GM12864 (cell line): ENCODE measurements at regions not wholly inside any gene's neighbourhood (a gene's known extent, or its start where the extent isn't known, plus 50 kb on each side); places are given as distances from the start of the nearest gene placed in this dataset.

Experiments
- DNase-seq: peaks from one replicate; pipeline ENCODE4 v3.0.0-alpha.2; 2011; ENCODE audit warnings: low read depth
- H3K4me3 ChIP-seq: 2 replicates; pipeline ENCODE4 v1.5.1; 2011; ENCODE audit warnings: mild to moderate bottlenecking, low read depth, low read length, control low read depth
- CTCF ChIP-seq: IDR thresholded peaks from 2 replicates; pipeline ENCODE4 v1.5.1; 2011; ENCODE audit warnings: low read depth, mild to moderate bottlenecking, moderate library complexity, low read length, control low read depth, inconsistent platforms; ENCODE audit errors: missing control alignments

GRCh38 chr6:170159022-170159965, 131.6 kb downstream of the DLL1 start:
- DNase-seq: no peak
- TF ChIP-seq CTCF: no peak

GRCh38 chr6:170158296-170159021, 132.4 kb downstream of the DLL1 start:
- TF ChIP-seq CTCF: no peak
- DNase-seq: no peak
- H3K4me3 ChIP-seq: no peak overlapping the region

More at GRCh38 chr6:170159022-170159965, 131.6 kb downstream of the DLL1 start:
- no peak overlapping the region for H3K4me3 ChIP-seq

- no peak overlapping the region for H3K4me3 ChIP-seq
- no peak for DNase-seq
- TF ChIP-seq CTCF: no peak
These were observed 133.2 kb downstream of the DLL1 start for GRCh38 chr6:170157567-170158218.

- no peak overlapping the region for H3K4me3 ChIP-seq
- no peak for TF ChIP-seq CTCF
- DNase-seq: no peak
These were observed 134.2 kb downstream of the DLL1 start for GRCh38 chr6:170156448-170157375.

- no peak for DNase-seq
These were observed 135.2 kb downstream of the DLL1 start for GRCh38 chr6:170155464-170156196.

More at GRCh38 chr6:170155464-170156196, 135.2 kb downstream of the DLL1 start:
- H3K4me3 ChIP-seq: no peak overlapping the region
- no peak for TF ChIP-seq CTCF
